ENCODE measurements at regions not wholly inside any gene's neighbourhood (a gene's known extent, or its start where the extent isn't known, plus 50 kb on each side); places are given as distances from the start of the nearest gene placed in this dataset.

GRCh38 chr1:79373481-79374125 is 367.1 kb upstream of the ADGRL4 start:
- TF ChIP-seq, protein P1, sequence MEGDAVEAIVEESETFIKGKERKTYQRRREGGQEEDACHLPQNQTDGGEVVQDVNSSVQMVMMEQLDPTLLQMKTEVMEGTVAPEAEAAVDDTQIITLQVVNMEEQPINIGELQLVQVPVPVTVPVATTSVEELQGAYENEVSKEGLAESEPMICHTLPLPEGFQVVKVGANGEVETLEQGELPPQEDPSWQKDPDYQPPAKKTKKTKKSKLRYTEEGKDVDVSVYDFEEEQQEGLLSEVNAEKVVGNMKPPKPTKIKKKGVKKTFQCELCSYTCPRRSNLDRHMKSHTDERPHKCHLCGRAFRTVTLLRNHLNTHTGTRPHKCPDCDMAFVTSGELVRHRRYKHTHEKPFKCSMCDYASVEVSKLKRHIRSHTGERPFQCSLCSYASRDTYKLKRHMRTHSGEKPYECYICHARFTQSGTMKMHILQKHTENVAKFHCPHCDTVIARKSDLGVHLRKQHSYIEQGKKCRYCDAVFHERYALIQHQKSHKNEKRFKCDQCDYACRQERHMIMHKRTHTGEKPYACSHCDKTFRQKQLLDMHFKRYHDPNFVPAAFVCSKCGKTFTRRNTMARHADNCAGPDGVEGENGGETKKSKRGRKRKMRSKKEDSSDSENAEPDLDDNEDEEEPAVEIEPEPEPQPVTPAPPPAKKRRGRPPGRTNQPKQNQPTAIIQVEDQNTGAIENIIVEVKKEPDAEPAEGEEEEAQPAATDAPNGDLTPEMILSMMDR (IDR thresholded peaks at IDR 0.05), result no peak
- TF ChIP-seq POLR2A (IDR thresholded peaks at IDR 0.05; ENCODE audit: low read depth) (no peak), EP300 (IDR thresholded peaks at IDR 0.05) (no peak), POLR2AphosphoS5 (IDR thresholded peaks at IDR 0.05) (no peak)
